ENCODE measurements at regions not wholly inside any gene's neighbourhood (a gene's known extent, or its start where the extent isn't known, plus 50 kb on each side); places are given as distances from the start of the nearest gene placed in this dataset.

DNA sequence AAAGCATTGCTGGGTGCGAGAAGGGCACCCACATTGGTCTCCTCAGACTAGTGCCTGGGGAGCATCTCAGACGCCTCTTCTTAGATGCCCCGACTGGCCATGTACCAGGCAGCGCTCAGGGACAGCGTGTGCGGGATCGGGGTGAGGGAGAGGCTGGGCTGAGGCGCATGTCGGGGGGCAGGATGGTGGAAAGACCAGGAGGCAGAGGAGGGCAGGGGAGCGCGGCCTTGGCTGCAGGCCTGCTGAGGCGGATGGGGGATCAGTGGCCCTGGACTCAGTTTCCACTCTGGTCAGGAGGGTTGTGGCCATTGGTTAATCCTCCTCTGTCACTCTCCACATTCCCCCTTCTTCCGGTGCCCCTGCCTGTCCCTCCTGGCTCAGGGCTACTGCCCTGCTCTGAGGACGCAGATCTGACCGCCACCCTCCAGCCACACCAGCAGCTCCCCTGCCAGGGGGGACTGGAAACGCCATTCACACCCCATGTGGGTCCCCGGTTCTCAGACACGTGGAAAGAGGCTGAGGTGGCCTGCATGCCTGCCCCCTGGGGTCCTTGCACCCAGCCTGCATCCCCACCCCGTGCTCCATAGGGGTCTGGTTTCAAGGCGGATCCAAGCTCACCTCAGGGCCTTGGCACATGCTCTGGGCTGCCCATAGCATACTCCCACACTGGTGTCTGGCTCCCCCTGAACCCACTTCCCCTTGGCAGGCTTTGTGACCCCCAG lies 105.9 kb downstream of the CPZ start:
- TF ChIP-seq, protein P1, sequence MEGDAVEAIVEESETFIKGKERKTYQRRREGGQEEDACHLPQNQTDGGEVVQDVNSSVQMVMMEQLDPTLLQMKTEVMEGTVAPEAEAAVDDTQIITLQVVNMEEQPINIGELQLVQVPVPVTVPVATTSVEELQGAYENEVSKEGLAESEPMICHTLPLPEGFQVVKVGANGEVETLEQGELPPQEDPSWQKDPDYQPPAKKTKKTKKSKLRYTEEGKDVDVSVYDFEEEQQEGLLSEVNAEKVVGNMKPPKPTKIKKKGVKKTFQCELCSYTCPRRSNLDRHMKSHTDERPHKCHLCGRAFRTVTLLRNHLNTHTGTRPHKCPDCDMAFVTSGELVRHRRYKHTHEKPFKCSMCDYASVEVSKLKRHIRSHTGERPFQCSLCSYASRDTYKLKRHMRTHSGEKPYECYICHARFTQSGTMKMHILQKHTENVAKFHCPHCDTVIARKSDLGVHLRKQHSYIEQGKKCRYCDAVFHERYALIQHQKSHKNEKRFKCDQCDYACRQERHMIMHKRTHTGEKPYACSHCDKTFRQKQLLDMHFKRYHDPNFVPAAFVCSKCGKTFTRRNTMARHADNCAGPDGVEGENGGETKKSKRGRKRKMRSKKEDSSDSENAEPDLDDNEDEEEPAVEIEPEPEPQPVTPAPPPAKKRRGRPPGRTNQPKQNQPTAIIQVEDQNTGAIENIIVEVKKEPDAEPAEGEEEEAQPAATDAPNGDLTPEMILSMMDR (IDR thresholded peaks at IDR 0.05): no peak
- TF ChIP-seq SIN3A (IDR thresholded peaks at IDR 0.05; ENCODE audit: borderline replicate concordance, insufficient read depth, low read depth, low read length) (no peak), POLR2AphosphoS5 (IDR thresholded peaks at IDR 0.05; ENCODE audit: low read depth, low read length) (no peak), REST (IDR thresholded peaks at IDR 0.05; ENCODE audit: insufficient read depth in 1 of 2, low read depth in 2 of 2, low read length in 1 of 2) (no peak), TCF7L2 (IDR thresholded peaks at IDR 0.05; ENCODE audit: low read depth, low read length) (no peak)
